HG03558 (cell line): ENCODE measurements at regions not wholly inside any gene's neighbourhood (a gene's known extent, or its start where the extent isn't known, plus 50 kb on each side); places are given as distances from the start of the nearest gene placed in this dataset.

Experiments
- ATAC-seq: cut with Tn5 transposase; IDR thresholded peaks from one replicate; pipeline ENCODE4 v1.9.1; 2021; ENCODE audit warnings: moderate number of reproducible peaks; ENCODE audit not compliant: unreplicated experiment; ENCODE audit errors: extremely low read depth

GRCh38 chr4:10336471-10336870 is 120.8 kb downstream of the ZNF518B start:
- ATAC-seq: no peak

- no peak for ATAC-seq
Measured at GRCh38 chr4:10335050-10335449, 122.2 kb downstream of the ZNF518B start.

- no peak for ATAC-seq
Measured at GRCh38 chr4:10334506-10335028, 122.7 kb downstream of the ZNF518B start.

DNA sequence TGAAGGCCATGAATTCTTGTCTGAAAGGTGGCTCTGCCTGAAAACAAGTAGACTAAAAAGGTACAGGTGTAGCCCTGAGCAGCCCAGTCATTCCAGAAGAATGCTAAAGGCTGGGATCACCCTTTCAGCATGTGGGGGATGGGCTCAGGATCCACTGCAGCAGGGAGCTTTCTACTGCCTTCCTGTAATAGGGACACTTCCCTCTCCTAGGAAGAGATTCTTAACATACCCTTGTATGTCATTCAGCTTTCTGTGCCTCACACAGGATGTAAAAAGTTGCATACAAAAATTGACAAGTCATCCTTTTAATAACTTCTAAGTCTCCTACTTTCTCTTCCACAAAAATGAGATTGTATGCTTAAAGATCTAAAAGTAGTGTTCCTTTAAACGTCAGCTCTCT is 123.3 kb downstream of the ZNF518B start:
- ATAC-seq: no peak

- ATAC-seq: no peak
Measured at GRCh38 chr4:10326075-10326474, 131.2 kb downstream of the ZNF518B start.

GRCh38 chr4:10321931-10322330 is 135.3 kb downstream of the ZNF518B start:
- no peak for ATAC-seq

- no peak for ATAC-seq
Measured at GRCh38 chr4:10320130-10320529, 137.1 kb downstream of the ZNF518B start.

- no peak for ATAC-seq
Measured at GRCh38 chr4:10317345-10317744, 139.9 kb downstream of the ZNF518B start.

DNA sequence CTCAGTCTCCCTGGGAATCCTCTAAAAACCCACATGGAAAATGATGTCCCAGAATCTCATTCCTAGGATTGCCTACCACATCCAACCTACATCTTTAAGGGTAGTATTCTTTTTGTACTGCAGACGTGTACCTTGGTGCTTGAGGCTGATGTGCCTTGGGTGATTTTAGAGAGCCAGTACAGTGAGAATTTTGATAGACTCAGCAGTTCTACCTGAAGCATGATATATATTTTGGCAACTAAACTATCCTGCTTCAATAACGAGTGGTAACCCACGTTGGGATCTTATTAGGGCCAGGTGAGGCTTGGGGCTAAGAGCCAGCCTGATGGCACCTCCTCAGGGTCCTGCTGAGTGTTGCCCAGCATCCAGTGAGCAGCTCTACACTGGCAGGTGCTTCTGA is 140.4 kb downstream of the ZNF518B start:
- no peak for ATAC-seq

DNA sequence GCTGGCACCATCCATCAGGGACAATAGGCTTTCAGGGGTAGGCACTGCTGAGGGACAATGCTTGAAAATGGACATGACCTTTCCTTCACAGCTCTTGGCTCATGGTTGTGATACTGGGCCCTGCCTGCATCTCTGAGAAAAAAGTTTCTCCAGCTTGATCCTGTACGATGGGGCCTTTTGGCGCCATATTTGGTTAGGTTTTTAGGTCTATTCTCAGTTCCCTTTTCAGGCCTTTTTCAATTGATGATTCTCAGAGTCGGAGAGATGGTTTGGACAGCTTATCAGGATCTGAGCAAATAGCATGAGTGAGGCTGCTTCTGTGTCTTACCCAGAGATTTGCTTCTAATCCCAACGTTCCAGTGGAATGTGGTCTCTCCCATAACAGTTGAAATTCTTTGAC is 141.6 kb downstream of the ZNF518B start:
- ATAC-seq: no peak

- no peak for ATAC-seq
Measured at GRCh38 chr4:10312568-10312967, 144.7 kb downstream of the ZNF518B start.

- ATAC-seq: no peak
Measured at GRCh38 chr4:10311939-10312338, 145.3 kb downstream of the ZNF518B start.

DNA sequence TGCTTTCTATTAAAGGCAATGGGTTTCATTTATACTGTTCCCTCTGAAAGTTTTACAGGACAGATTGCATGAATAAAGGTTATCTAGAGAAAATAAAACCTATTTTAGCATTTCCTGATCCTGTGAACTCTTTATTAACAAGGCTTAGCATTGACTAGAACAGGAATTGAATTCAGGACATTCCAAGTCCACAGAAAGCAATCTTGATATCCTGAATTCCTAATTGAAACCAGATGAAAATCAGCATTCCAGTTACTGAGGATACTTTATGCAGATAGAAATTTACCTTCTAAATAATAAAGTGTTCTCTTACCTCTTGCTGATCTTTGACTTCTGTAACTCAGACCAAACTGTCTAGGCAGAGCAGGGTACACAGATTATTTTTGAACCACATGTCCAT is 151.4 kb downstream of the ZNF518B start:
- ATAC-seq: no peak

GRCh38 chr4:10303291-10303690 is 153.9 kb downstream of the ZNF518B start:
- ATAC-seq: no peak

GRCh38 chr4:10302096-10302495 is 155.1 kb downstream of the ZNF518B start:
- no peak for ATAC-seq

GRCh38 chr4:10299601-10300000 is 157.6 kb downstream of the ZNF518B start:
- no peak for ATAC-seq

DNA sequence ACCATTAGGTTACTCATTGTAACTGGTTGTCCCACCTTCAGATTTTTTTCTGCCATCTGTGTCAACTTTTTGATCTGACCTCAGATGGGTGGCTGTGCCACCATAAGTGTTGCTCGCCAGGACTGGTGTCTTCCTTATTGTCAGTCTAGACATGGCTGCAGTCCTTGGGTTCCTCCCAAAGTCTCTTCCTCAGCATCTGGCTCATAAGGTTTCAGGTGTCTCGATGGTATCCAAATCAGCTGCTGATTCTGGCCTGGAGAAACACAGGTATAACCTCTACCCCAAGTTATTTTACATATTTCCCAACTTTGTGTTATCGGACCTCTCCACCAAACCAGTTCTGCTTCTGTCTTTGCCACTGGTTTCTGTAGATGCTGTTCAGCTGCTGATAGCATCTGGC is 158.5 kb downstream of the ZNF518B start:
- no peak for ATAC-seq

- ATAC-seq: no peak
Measured at GRCh38 chr4:10296730-10297129, 160.5 kb downstream of the ZNF518B start.

- ATAC-seq: no peak
Measured at GRCh38 chr4:10295301-10295700, 161.9 kb downstream of the ZNF518B start.

GRCh38 chr4:10289538-10289906 is 167.7 kb downstream of the ZNF518B start:
- ATAC-seq: no peak

- ATAC-seq: no peak
Measured at GRCh38 chr4:10288830-10289537, 168.2 kb downstream of the ZNF518B start.

DNA sequence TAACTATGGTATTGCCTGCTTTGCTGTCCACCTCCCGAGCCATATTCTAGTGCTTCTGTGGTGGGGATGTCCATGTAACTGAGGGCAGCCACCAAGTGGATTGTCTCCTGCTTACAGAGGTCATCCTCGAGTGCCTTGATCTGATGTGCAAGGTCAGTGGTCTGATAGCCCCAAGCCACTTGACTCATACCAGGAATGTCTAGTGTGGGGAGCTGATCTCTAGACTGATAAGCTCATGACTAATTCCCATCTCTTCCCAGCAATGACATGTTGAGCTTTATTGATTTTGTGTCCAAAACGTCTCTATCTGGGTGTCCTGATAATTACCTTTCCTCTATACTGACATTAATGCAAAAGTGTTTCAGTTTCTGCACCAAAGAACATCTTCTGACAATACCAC is 168.4 kb upstream of the WDR1 start:
- ATAC-seq: no peak
